PC-3 (cell line): ENCODE measurements at regions not wholly inside any gene's neighbourhood (a gene's known extent, or its start where the extent isn't known, plus 50 kb on each side); places are given as distances from the start of the nearest gene placed in this dataset.

Experiments
- ATAC-seq: fragments of 200-7000 bp; cut with Tn5 transposase; 2 replicates; pipeline ENCODE4 v1.9.1; 2020; ENCODE audit warnings: mild to moderate bottlenecking, moderate library complexity
- BruUV-seq: library from RNA; stranded (reverse); fragments of 400-500 nt; replicated peaks from 2 replicates; lab custom pipeline; 2021; lab: Mats Ljungman, UMichigan
- CTCF ChIA-PET: fragments of 300-600 bp; sonication (Branson Sonifier 250); formaldehyde crosslinking; loops from one replicate; lab custom pipeline; 2022; ENCODE audit warnings: antibody characterized with exemption; lab: Charles Lee
- POLR2A ChIA-PET: fragments of 300-600 bp; sonication (Branson Sonifier 250); formaldehyde crosslinking; loops from one replicate; lab custom pipeline; 2022; ENCODE audit warnings: antibody characterized with exemption; ENCODE audit not compliant: unreplicated experiment; lab: Charles Lee
- DNase-seq: peaks from one replicate; pipeline ENCODE4 v3.0.0-alpha.2; 2015
- H2AFZ ChIP-seq: fragments of 300-600 bp; sonication (generic); 2 replicates; pipeline ENCODE4 v1.6.0; 2016; ENCODE audit warnings: antibody characterized with exemption, low read length
- H3F3A ChIP-seq: fragments of 300-600 bp; sonication (generic); one replicate; pipeline ENCODE4 v1.6.0; 2017; ENCODE audit warnings: antibody characterized with exemption, low read length, control low read depth, mild to moderate bottlenecking; ENCODE audit not compliant: unreplicated experiment
- H3K27ac ChIP-seq: fragments of 300-600 bp; sonication (generic); 2 replicates; pipeline ENCODE4 v1.5.1; 2016; ENCODE audit warnings: mild to moderate bottlenecking, low read length
- H3K27me3 ChIP-seq: fragments of 300-600 bp; sonication (generic); 2 replicates; pipeline ENCODE4 v1.6.1; 2016; ENCODE audit warnings: low read length, mixed read lengths
- H3K36me3 ChIP-seq: fragments of 300-600 bp; sonication (generic); 2 replicates; pipeline ENCODE4 v1.6.1; 2016; ENCODE audit warnings: low read depth, mixed run types, low read length, mixed read lengths
- H3K4me1 ChIP-seq: fragments of 300-600 bp; sonication (generic); 2 replicates; pipeline ENCODE4 v1.5.1; 2016; ENCODE audit warnings: low read length; ENCODE audit not compliant: insufficient read depth
- H3K4me2 ChIP-seq: fragments of 300-600 bp; sonication (generic); 2 replicates; pipeline ENCODE4 v1.6.0; 2016; ENCODE audit warnings: low read length
- H3K4me3 ChIP-seq: fragments of 300-600 bp; sonication (generic); 2 replicates; pipeline ENCODE4 v1.5.1; 2016; ENCODE audit warnings: mild to moderate bottlenecking, low read length, mixed read lengths
- H3K79me2 ChIP-seq: fragments of 300-600 bp; sonication (generic); 2 replicates; pipeline ENCODE4 v1.6.1; 2017; ENCODE audit warnings: low read length, mixed read lengths
- H3K9ac ChIP-seq: fragments of 300-600 bp; sonication (generic); 2 replicates; pipeline ENCODE4 v1.6.0; 2016; ENCODE audit warnings: mild to moderate bottlenecking, low read length
- H3K9me2 ChIP-seq: fragments of 300-600 bp; sonication (generic); replicated peaks from 2 replicates; pipeline ENCODE4 v1.6.1; 2016; ENCODE audit warnings: mixed run types, low read length, mixed read lengths
- H3K9me3 ChIP-seq: fragments of 300-600 bp; sonication (generic); 2 replicates; pipeline ENCODE4 v1.6.1; 2016; ENCODE audit warnings: low read length, mixed read lengths
- H4K20me1 ChIP-seq: fragments of 300-600 bp; sonication (generic); 2 replicates; pipeline ENCODE4 v1.6.1; 2016; ENCODE audit warnings: low read length, mixed read lengths
- CTCF ChIP-seq: fragments of 300-600 bp; sonication (generic); conservative IDR thresholded peaks from 2 replicates; pipeline ENCODE4 v1.5.1; 2017; ENCODE audit warnings: antibody characterized with exemption, low read depth, mild to moderate bottlenecking, low read length
- EZH2 ChIP-seq: fragments of 300-600 bp; sonication (generic); IDR thresholded peaks from one replicate; pipeline ENCODE4 v1.6.1; 2017; ENCODE audit warnings: antibody characterized with exemption, mild to moderate bottlenecking, low read length; ENCODE audit not compliant: unreplicated experiment
- EZH2phosphoT487 ChIP-seq: fragments of 300-600 bp; sonication (generic); IDR thresholded peaks from 2 replicates; pipeline ENCODE4 v1.6.1; 2018; ENCODE audit warnings: mild to moderate bottlenecking, antibody characterized with exemption, low read length, borderline replicate concordance
- intact Hi-C: fragments of 100-400 bp; cut with micrococcal nuclease; formaldehyde crosslinking; loops from 2 replicates; pipeline ENCODE4 v1.9.0; 2023

- Histone ChIP-seq H3K36me3 (no peaks in the 10 kb centered on the region), H3K27ac (no peak overlapping the region), H2AFZ (no peak overlapping the region), H3K4me2 (no peak overlapping the region), H4K20me1 (no peaks in the 10 kb centered on the region), H3F3A (no peaks in the 10 kb centered on the region), H3K4me1 (peaks cover 24% of the 10 kb centered on the region), H3K9ac (no peak overlapping the region), H3K9me3 (no peaks in the 10 kb centered on the region), H3K27me3 (no peaks in the 10 kb centered on the region), H3K79me2 (no peaks in the 10 kb centered on the region), H3K4me3 (no peak overlapping the region), H3K9me2 (no peaks in the 10 kb centered on the region)
- no TSS peak for BruUV-seq
- intact Hi-C loops, result no loop called here
- ChIA-PET POLR2A (no interaction called here), CTCF (no interaction called here)
- TF ChIP-seq EZH2phosphoT487, result no peak
- no peak for TF ChIP-seq EZH2
- TF ChIP-seq CTCF, result no peak
- DNase-seq (no peak), ATAC-seq (no peak)
Observed at GRCh38 chr7:54906963-54907362, 111.9 kb upstream of the EGFR start.

GRCh38 chr7:54907981-54908380 is 110.8 kb upstream of the EGFR start:
- peak overlapping the region; percentile 62 for H3K27ac ChIP-seq

More at GRCh38 chr7:54907981-54908380, 110.8 kb upstream of the EGFR start:
- peak overlapping the region; percentile 12 for H3K4me2 ChIP-seq
- H4K20me1 ChIP-seq, result no peaks in the 10 kb centered on the region
- TF ChIP-seq CTCF (no peak), EZH2 (no peak), EZH2phosphoT487 (no peak)
- no peak overlapping the region for H3K4me3 ChIP-seq
- no peaks in the 10 kb centered on the region for H3K27me3 ChIP-seq
- H3K79me2 ChIP-seq, result no peaks in the 10 kb centered on the region
- H2AFZ ChIP-seq, result no peak overlapping the region
- peaks cover 24% of the 10 kb centered on the region for H3K4me1 ChIP-seq
- intact Hi-C loops, result no loop called here
- H3K36me3 ChIP-seq, result no peaks in the 10 kb centered on the region
- POLR2A ChIA-PET, result interaction anchor here (0.6 kb wide), 1 partner anchor 61 kb away, joined by 6 read pairs; no protein-coding TSS in a partner anchor
- peak; percentile 43; the same call in 1 of the 2 replicates for ATAC-seq
- no TSS peak for BruUV-seq
- no peaks in the 10 kb centered on the region for H3F3A ChIP-seq
- H3K9ac ChIP-seq, result no peak overlapping the region
- no peaks in the 10 kb centered on the region for H3K9me3 ChIP-seq
- DNase-seq, result peak; percentile 61
- no peaks in the 10 kb centered on the region for H3K9me2 ChIP-seq
- CTCF ChIA-PET, result no interaction called here
